ENCODE measurements at regions not wholly inside any gene's neighbourhood (a gene's known extent, or its start where the extent isn't known, plus 50 kb on each side); places are given as distances from the start of the nearest gene placed in this dataset.

DNA sequence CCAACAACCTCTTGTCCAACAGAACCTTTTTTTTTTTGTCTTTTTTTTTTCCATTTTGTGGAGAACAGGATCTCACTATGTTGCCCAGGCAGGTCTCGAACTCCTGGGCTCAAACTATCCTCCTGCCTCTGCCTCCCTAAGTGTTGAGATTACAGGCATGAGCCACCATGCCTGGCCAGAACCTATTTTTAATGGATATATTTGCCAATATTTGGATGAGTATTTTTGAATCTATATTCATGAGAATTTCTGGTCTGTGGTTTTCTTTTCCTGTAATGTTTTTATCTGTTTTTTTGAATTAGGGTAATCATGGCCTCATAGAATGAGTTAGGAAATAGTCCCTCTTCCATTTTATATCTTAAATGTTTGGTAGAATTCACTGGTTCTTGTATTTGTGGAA is 70.4 kb upstream of the RET start:
- TF ChIP-seq, protein P1, sequence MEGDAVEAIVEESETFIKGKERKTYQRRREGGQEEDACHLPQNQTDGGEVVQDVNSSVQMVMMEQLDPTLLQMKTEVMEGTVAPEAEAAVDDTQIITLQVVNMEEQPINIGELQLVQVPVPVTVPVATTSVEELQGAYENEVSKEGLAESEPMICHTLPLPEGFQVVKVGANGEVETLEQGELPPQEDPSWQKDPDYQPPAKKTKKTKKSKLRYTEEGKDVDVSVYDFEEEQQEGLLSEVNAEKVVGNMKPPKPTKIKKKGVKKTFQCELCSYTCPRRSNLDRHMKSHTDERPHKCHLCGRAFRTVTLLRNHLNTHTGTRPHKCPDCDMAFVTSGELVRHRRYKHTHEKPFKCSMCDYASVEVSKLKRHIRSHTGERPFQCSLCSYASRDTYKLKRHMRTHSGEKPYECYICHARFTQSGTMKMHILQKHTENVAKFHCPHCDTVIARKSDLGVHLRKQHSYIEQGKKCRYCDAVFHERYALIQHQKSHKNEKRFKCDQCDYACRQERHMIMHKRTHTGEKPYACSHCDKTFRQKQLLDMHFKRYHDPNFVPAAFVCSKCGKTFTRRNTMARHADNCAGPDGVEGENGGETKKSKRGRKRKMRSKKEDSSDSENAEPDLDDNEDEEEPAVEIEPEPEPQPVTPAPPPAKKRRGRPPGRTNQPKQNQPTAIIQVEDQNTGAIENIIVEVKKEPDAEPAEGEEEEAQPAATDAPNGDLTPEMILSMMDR (IDR thresholded peaks at IDR 0.05) = no peak
- TF ChIP-seq TCF7L2 (IDR thresholded peaks at IDR 0.05; ENCODE audit: low read depth, low read length) (no peak), POLR2AphosphoS5 (IDR thresholded peaks at IDR 0.05; ENCODE audit: low read depth, low read length) (no peak), SIN3A (IDR thresholded peaks at IDR 0.05; ENCODE audit: borderline replicate concordance, insufficient read depth, low read depth, low read length) (no peak)
- TF ChIP-seq, protein P2, sequence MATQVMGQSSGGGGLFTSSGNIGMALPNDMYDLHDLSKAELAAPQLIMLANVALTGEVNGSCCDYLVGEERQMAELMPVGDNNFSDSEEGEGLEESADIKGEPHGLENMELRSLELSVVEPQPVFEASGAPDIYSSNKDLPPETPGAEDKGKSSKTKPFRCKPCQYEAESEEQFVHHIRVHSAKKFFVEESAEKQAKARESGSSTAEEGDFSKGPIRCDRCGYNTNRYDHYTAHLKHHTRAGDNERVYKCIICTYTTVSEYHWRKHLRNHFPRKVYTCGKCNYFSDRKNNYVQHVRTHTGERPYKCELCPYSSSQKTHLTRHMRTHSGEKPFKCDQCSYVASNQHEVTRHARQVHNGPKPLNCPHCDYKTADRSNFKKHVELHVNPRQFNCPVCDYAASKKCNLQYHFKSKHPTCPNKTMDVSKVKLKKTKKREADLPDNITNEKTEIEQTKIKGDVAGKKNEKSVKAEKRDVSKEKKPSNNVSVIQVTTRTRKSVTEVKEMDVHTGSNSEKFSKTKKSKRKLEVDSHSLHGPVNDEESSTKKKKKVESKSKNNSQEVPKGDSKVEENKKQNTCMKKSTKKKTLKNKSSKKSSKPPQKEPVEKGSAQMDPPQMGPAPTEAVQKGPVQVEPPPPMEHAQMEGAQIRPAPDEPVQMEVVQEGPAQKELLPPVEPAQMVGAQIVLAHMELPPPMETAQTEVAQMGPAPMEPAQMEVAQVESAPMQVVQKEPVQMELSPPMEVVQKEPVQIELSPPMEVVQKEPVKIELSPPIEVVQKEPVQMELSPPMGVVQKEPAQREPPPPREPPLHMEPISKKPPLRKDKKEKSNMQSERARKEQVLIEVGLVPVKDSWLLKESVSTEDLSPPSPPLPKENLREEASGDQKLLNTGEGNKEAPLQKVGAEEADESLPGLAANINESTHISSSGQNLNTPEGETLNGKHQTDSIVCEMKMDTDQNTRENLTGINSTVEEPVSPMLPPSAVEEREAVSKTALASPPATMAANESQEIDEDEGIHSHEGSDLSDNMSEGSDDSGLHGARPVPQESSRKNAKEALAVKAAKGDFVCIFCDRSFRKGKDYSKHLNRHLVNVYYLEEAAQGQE (IDR thresholded peaks at IDR 0.05; ENCODE audit: insufficient read depth in 1 of 2, low read depth in 2 of 2, low read length in 1 of 2) = no peak
- H3K9me3 ChIP-seq (ENCODE audit: control insufficient read depth, insufficient read depth, low read depth, low read length) = no peaks in the 10 kb centered on the region
- H3K27ac ChIP-seq (ENCODE audit: low read length) = no peak overlapping the region
- H3K4me3 ChIP-seq (ENCODE audit: low read depth in 2 of 2, low read length in 2 of 2) = no peak overlapping the region
- no TSS peak for BruUV-seq (replicated peaks)
- H3K36me3 ChIP-seq (ENCODE audit: control insufficient read depth, insufficient read depth, low read length) = no peaks in the 10 kb centered on the region
- no peaks in the 10 kb centered on the region for H3K4me1 ChIP-seq (ENCODE audit: control insufficient read depth, insufficient read depth, low read length)
- H3K27me3 ChIP-seq (ENCODE audit: control insufficient read depth, insufficient read depth, low read length) = peaks cover 2% of the 10 kb centered on the region
- intact Hi-C loops (cut with micrococcal nuclease; ENCODE audit: unreplicated experiment) = no loop called here
- no peak for ATAC-seq
- POLR2A ChIA-PET = interaction anchor here (0.6 to 0.7 kb wide), 2 partner anchors 27 to 99 kb away, joined by 6 to 7 read pairs; no protein-coding TSS in a partner anchor
- in situ Hi-C loops (cut with HindIII; ENCODE audit: low pct_unique_long_range_greater_than_20kb, low sequenced_read_pairs) = no loop called here
- DNase-seq (ENCODE audit: low read depth, low spot score) = no peak
- CTCF ChIA-PET = interaction anchor here (0.6 kb wide), 1 partner anchor 12 kb away, joined by 5 read pairs; no protein-coding TSS in a partner anchor

DNA sequence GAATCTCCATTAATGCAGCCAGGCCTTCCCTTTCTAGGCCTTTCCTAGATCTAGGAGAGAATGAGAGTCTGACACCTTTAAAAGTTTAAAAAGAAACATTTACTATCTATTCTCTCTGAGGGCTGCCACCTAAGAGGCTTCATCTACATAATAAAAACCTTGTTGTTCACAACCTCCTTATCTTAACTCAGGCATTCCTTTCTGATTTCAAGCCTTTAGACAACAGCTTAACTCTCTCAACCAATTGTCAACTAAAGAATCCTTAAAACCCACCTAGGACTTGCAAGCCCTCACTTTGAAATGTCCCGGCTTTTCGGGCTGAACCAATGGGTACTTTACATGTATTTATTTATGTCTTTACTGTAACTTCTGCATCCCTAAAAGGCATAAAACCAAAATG is 64.3 kb upstream of the RET start:
- in situ Hi-C loops (cut with HindIII; ENCODE audit: low pct_unique_long_range_greater_than_20kb, low sequenced_read_pairs) = no loop called here
- TF ChIP-seq POLR2AphosphoS5 (IDR thresholded peaks at IDR 0.05; ENCODE audit: low read depth, low read length) = no peak
- TF ChIP-seq SIN3A (IDR thresholded peaks at IDR 0.05; ENCODE audit: borderline replicate concordance, insufficient read depth, low read depth, low read length) = no peak
- TF ChIP-seq TCF7L2 (IDR thresholded peaks at IDR 0.05; ENCODE audit: low read depth, low read length) = no peak
- TF ChIP-seq, protein P2 (IDR thresholded peaks at IDR 0.05; ENCODE audit: insufficient read depth in 1 of 2, low read depth in 2 of 2, low read length in 1 of 2) = no peak
- TF ChIP-seq, protein P1 (IDR thresholded peaks at IDR 0.05) = no peak

More for the DNA sequence above, 64.3 kb upstream of the RET start:
- ATAC-seq (no peak), DNase-seq (ENCODE audit: low read depth, low spot score) (no peak)
- Histone ChIP-seq H3K4me1 (ENCODE audit: control insufficient read depth, insufficient read depth, low read length) (no peaks in the 10 kb centered on the region), H3K27me3 (ENCODE audit: control insufficient read depth, insufficient read depth, low read length) (peaks cover 7% of the 10 kb centered on the region), H3K4me3 (ENCODE audit: low read depth in 2 of 2, low read length in 2 of 2) (no peak overlapping the region), H3K27ac (ENCODE audit: low read length) (no peak overlapping the region), H3K9me3 (ENCODE audit: control insufficient read depth, insufficient read depth, low read depth, low read length) (no peaks in the 10 kb centered on the region), H3K36me3 (ENCODE audit: control insufficient read depth, insufficient read depth, low read length) (no peaks in the 10 kb centered on the region)
- no TSS peak for BruUV-seq (replicated peaks)
- intact Hi-C loops (cut with micrococcal nuclease; ENCODE audit: unreplicated experiment) = no loop called here
- CTCF ChIA-PET = no interaction called here
- POLR2A ChIA-PET = no interaction called here
